Nephron (organoid): ENCODE measurements at regions not wholly inside any gene's neighbourhood (a gene's known extent, or its start where the extent isn't known, plus 50 kb on each side); places are given as distances from the start of the nearest gene placed in this dataset.

ENCODE experiments used
- H3K27ac Mint-ChIP-seq, 3 experiments: 2 replicates each; pipeline ENCODE4 v1.8.0; 2020; ENCODE audit warnings: mixed read lengths in 3 of 3, mild to moderate bottlenecking in 2 of 3, moderate library complexity in 1 of 3
- H3K27me3 Mint-ChIP-seq: 2 replicates; pipeline ENCODE4 v1.8.0; 2021; ENCODE audit warnings: low read depth, mild to moderate bottlenecking, moderate library complexity, mixed read lengths
- H3K36me3 Mint-ChIP-seq: 2 replicates; pipeline ENCODE4 v1.8.0; 2020; ENCODE audit warnings: low read depth, mixed read lengths
- H3K4me1 Mint-ChIP-seq: 2 replicates; pipeline ENCODE4 v1.8.0; 2020; ENCODE audit warnings: mixed read lengths
- H3K4me3 Mint-ChIP-seq, 3 experiments: 2 replicates each; pipeline ENCODE4 v1.8.0; 2020; ENCODE audit warnings: mild to moderate bottlenecking in 3 of 3, mixed read lengths in 3 of 3, moderate library complexity in 2 of 3
- H3K9me3 Mint-ChIP-seq: 2 replicates; pipeline ENCODE4 v1.8.0; 2020; ENCODE audit warnings: mixed read lengths
- TF ChIP-seq, protein P1 (sequence below), 3 experiments: fragments of 200-600 bp; sonication (generic); IDR thresholded peaks; one replicate each; pipeline ENCODE4 v1.5.0; 2021; ENCODE audit warnings: antibody characterized with exemption in 3 of 3; ENCODE audit not compliant: unreplicated experiment in 3 of 3

DNA sequence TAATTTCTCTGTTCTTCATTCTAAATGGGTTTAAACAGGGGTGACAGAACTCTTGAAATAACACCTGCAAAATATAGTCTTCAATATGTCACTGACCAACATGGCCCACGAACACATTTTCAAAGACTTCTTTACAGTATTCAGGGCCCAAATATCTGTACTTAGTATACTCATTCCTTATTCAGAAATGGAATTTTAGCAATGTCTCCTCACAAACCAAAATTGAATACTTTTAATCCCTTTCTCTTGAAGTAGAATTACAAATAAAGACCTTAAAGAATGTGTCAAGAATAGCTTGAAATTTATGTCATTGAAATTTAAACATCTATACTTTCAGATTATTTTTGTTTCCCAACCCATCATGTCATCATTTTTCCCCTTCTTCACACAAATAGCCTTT lies 263.1 kb downstream of the LRIG3 start:
- no peaks in the 10 kb centered on the region for H3K36me3 Mint-ChIP-seq
- no peak overlapping the region for H3K27ac Mint-ChIP-seq
- peaks cover 17% of the 10 kb centered on the region for H3K9me3 Mint-ChIP-seq
- no peaks in the 10 kb centered on the region for H3K4me1 Mint-ChIP-seq
- H3K4me3 Mint-ChIP-seq = no peak overlapping the region
- TF ChIP-seq, protein P1, sequence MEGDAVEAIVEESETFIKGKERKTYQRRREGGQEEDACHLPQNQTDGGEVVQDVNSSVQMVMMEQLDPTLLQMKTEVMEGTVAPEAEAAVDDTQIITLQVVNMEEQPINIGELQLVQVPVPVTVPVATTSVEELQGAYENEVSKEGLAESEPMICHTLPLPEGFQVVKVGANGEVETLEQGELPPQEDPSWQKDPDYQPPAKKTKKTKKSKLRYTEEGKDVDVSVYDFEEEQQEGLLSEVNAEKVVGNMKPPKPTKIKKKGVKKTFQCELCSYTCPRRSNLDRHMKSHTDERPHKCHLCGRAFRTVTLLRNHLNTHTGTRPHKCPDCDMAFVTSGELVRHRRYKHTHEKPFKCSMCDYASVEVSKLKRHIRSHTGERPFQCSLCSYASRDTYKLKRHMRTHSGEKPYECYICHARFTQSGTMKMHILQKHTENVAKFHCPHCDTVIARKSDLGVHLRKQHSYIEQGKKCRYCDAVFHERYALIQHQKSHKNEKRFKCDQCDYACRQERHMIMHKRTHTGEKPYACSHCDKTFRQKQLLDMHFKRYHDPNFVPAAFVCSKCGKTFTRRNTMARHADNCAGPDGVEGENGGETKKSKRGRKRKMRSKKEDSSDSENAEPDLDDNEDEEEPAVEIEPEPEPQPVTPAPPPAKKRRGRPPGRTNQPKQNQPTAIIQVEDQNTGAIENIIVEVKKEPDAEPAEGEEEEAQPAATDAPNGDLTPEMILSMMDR (IDR thresholded peaks at IDR 0.05; ENCODE audit: unreplicated experiment in 3 of 3) = no peak
- H3K27me3 Mint-ChIP-seq = no peaks in the 10 kb centered on the region

DNA sequence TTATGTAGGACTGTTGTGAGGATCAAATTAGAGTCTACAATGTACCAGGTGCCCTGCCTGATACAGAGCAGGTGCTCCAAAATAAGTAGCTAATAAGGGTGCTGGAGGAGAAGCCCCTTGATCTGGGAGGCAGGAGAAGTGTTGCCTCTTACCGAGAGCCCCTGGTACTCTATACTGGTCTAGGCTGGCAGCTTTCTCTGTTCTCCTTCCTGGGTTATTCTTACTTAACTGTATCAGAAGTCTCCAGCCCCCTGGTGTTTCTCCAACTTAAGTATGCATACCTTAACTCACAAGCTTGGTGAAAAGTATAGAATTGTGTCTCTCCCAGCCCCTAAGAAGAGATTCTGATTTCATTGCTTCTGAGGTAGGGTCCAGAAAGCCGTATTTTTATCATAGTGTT lies 254.9 kb downstream of the LRIG3 start:
- Mint-ChIP-seq H3K4me3 (no peak overlapping the region), H3K27ac (no peak overlapping the region), H3K4me1 (no peaks in the 10 kb centered on the region), H3K9me3 (peaks cover 3% of the 10 kb centered on the region), H3K36me3 (no peaks in the 10 kb centered on the region), H3K27me3 (no peaks in the 10 kb centered on the region)
- TF ChIP-seq, protein P1 (IDR thresholded peaks at IDR 0.05; ENCODE audit: unreplicated experiment in 3 of 3) = no peak

- Mint-ChIP-seq H3K36me3 (no peaks in the 10 kb centered on the region), H3K27ac (no peak overlapping the region), H3K27me3 (no peaks in the 10 kb centered on the region), H3K9me3 (no peaks in the 10 kb centered on the region), H3K4me3 (no peak overlapping the region), H3K4me1 (no peaks in the 10 kb centered on the region)
- TF ChIP-seq, protein P1 (IDR thresholded peaks at IDR 0.05; ENCODE audit: unreplicated experiment in 3 of 3) = no peak
Measured at GRCh38 chr12:58668233-58668632, 252.1 kb downstream of the LRIG3 start.

DNA sequence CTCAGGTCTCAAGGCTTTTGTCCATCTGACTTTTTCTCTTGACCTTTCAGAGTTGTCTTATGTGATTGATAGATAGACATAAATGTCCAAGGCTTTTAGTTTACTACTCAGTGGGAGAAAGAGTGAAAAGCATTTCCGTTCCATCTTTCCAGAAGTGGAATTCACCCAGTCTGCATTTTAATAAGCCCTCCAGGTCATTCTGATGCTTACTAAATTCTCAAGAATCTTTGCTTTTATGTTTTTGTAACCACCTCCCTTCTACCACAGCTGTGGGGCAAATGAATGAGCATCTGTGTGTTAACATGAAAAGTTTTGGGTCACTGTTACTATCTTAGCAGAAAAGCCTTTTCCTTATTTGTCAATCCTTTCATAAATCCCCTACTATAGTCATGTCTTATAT lies 251.4 kb downstream of the LRIG3 start:
- no peaks in the 10 kb centered on the region for H3K36me3 Mint-ChIP-seq
- TF ChIP-seq, protein P1 (IDR thresholded peaks at IDR 0.05; ENCODE audit: unreplicated experiment in 3 of 3) = no peak
- no peak overlapping the region for H3K4me3 Mint-ChIP-seq
- no peaks in the 10 kb centered on the region for H3K27me3 Mint-ChIP-seq
- no peaks in the 10 kb centered on the region for H3K4me1 Mint-ChIP-seq
- no peak overlapping the region for H3K27ac Mint-ChIP-seq
- H3K9me3 Mint-ChIP-seq = no peaks in the 10 kb centered on the region

GRCh38 chr12:58670623-58671022 lies 249.7 kb downstream of the LRIG3 start:
- H3K27ac Mint-ChIP-seq = no peak overlapping the region
- H3K27me3 Mint-ChIP-seq = no peaks in the 10 kb centered on the region
- H3K4me1 Mint-ChIP-seq = no peaks in the 10 kb centered on the region
- TF ChIP-seq, protein P1 (IDR thresholded peaks at IDR 0.05; ENCODE audit: unreplicated experiment in 3 of 3) = no peak
- no peak overlapping the region for H3K4me3 Mint-ChIP-seq
- H3K9me3 Mint-ChIP-seq = no peaks in the 10 kb centered on the region
- no peaks in the 10 kb centered on the region for H3K36me3 Mint-ChIP-seq

DNA sequence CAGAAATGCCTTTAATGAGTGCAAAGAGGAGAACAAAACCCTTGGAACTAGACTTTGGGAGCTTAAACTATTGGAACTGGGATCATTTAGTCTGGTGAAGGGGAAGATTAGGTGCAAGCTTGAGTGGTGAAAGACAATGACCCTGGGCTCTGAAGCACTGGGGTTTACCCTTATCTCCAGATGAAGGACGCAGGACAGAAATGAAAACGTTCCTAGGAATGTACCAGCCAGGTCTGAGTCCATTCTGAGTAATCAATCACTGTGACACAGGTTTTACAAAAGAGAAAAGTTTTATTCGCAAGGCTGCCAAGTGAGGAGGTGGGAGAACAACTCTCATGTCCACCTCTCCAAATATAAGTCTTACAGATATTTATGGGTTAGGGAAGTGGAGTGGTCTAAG lies 249.1 kb downstream of the LRIG3 start:
- TF ChIP-seq, protein P1 (IDR thresholded peaks at IDR 0.05; ENCODE audit: unreplicated experiment in 3 of 3) = no peak
- peaks cover 5% of the 10 kb centered on the region for H3K9me3 Mint-ChIP-seq
- H3K27me3 Mint-ChIP-seq = no peaks in the 10 kb centered on the region
- no peaks in the 10 kb centered on the region for H3K36me3 Mint-ChIP-seq
- H3K27ac Mint-ChIP-seq = no peak overlapping the region
- no peak overlapping the region for H3K4me3 Mint-ChIP-seq
- H3K4me1 Mint-ChIP-seq = no peaks in the 10 kb centered on the region
